ENCODE measurements at regions not wholly inside any gene's neighbourhood (a gene's known extent, or its start where the extent isn't known, plus 50 kb on each side); places are given as distances from the start of the nearest gene placed in this dataset.

GRCh38 chr3:83567935-83568334 is 1390.9 kb upstream of the CADM2 start:
- H3K9me3 ChIP-seq (ENCODE audit: low read length), result no peaks in the 10 kb centered on the region
- DNase-seq, result no peak
- 0 out of 2 replicates have a peak overlapping the region, but pooled peaks have one; percentile 20 for H3K9ac ChIP-seq (ENCODE audit: low read length)
- ATAC-seq, result peak; percentile 38
- H3K4me3 ChIP-seq (ENCODE audit: low read length), result peak overlapping the region; percentile 55
- TF ChIP-seq, protein P1, sequence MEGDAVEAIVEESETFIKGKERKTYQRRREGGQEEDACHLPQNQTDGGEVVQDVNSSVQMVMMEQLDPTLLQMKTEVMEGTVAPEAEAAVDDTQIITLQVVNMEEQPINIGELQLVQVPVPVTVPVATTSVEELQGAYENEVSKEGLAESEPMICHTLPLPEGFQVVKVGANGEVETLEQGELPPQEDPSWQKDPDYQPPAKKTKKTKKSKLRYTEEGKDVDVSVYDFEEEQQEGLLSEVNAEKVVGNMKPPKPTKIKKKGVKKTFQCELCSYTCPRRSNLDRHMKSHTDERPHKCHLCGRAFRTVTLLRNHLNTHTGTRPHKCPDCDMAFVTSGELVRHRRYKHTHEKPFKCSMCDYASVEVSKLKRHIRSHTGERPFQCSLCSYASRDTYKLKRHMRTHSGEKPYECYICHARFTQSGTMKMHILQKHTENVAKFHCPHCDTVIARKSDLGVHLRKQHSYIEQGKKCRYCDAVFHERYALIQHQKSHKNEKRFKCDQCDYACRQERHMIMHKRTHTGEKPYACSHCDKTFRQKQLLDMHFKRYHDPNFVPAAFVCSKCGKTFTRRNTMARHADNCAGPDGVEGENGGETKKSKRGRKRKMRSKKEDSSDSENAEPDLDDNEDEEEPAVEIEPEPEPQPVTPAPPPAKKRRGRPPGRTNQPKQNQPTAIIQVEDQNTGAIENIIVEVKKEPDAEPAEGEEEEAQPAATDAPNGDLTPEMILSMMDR (conservative IDR thresholded peaks at IDR 0.05; ENCODE audit: low read depth, low read length), result no peak
- no peak for TF ChIP-seq EZH2phosphoT487 (IDR thresholded peaks at IDR 0.05; ENCODE audit: borderline replicate concordance, low read length)
- TF ChIP-seq EZH2 (IDR thresholded peaks at IDR 0.05; ENCODE audit: low read length, unreplicated experiment), result no peak
- H3K4me2 ChIP-seq (ENCODE audit: low read length), result peak overlapping the region; percentile 69
- H3K27ac ChIP-seq (ENCODE audit: low read length), result no peak overlapping the region
- H3K79me2 ChIP-seq (ENCODE audit: low read length), result no peaks in the 10 kb centered on the region
- H2AFZ ChIP-seq (ENCODE audit: low read length), result peak overlapping the region; percentile 79
- ChIA-PET CTCF (no interaction called here), POLR2A (ENCODE audit: unreplicated experiment) (no interaction called here)
- intact Hi-C loops (cut with micrococcal nuclease), result no loop called here
- H4K20me1 ChIP-seq (ENCODE audit: low read length), result no peaks in the 10 kb centered on the region
- H3K4me1 ChIP-seq (ENCODE audit: insufficient read depth, low read length), result peaks cover 10% of the 10 kb centered on the region; the same call in 1 of the 2 replicates
- H3F3A ChIP-seq (ENCODE audit: low read length, unreplicated experiment), result no peaks in the 10 kb centered on the region
- H3K36me3 ChIP-seq (ENCODE audit: low read depth, low read length), result no peaks in the 10 kb centered on the region
- H3K9me2 ChIP-seq (replicated peaks; ENCODE audit: low read length), result no peaks in the 10 kb centered on the region
- no TSS peak for BruUV-seq (replicated peaks)
- no peaks in the 10 kb centered on the region for H3K27me3 ChIP-seq (ENCODE audit: low read length)

DNA sequence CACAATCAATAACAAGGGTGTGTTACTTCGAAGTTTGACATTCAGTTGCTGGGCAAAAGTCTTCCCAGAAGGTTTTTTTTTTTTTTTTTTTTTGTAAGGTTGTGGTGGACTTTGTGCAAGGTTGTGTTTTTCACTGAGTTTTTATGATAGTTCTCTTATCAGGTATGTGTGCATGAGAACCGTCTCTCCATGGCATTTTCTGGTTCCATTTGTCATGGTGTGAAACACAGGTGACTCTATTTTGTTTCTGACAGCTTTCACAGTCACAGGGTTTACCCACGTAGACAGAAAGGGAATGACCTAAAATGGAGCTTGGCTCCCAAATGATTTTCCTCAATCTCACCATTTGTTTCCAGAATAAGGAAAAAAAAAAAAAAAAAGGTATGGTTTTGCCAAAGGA is 1377.2 kb upstream of the CADM2 start:
- CTCF ChIA-PET, result no interaction called here

DNA sequence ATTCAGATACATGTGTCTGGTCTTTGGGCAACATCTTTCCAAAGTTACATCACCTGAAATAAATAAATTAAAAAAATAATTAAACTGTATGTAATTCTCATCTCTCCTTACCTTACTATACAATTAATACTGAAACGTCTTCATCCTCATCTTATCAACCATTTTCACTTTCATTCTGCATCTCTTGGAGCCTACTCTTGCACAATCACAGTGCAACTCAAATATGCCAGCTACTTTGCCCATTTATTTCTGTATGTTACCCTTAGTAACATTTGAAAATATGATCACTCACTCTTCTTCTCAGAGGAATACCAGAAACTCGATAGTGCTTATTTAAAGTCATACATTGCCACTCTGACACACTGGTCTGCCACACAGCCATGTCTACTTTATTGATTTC is 1357.1 kb upstream of the CADM2 start:
- DNase-seq, result no peak
- intact Hi-C loops (cut with micrococcal nuclease), result no loop called here
- no TSS peak for BruUV-seq (replicated peaks)
- no peak for ATAC-seq
- Histone ChIP-seq H3K79me2 (ENCODE audit: low read length) (no peaks in the 10 kb centered on the region), H3K4me2 (ENCODE audit: low read length) (peak overlapping the region; percentile 59), H3K4me1 (ENCODE audit: insufficient read depth, low read length) (peaks cover 11% of the 10 kb centered on the region), H3K36me3 (ENCODE audit: low read depth, low read length) (no peaks in the 10 kb centered on the region), H3K9me2 (replicated peaks; ENCODE audit: low read length) (no peaks in the 10 kb centered on the region), H3K27me3 (ENCODE audit: low read length) (no peaks in the 10 kb centered on the region), H3K27ac (ENCODE audit: low read length) (no peak overlapping the region), H3K9me3 (ENCODE audit: low read length) (no peaks in the 10 kb centered on the region), H4K20me1 (ENCODE audit: low read length) (no peaks in the 10 kb centered on the region), H3K9ac (ENCODE audit: low read length) (no peak overlapping the region), H3K4me3 (ENCODE audit: low read length) (no peak overlapping the region; the same call in 1 of the 2 replicates), H3F3A (ENCODE audit: low read length, unreplicated experiment) (no peaks in the 10 kb centered on the region), H2AFZ (ENCODE audit: low read length) (peak overlapping the region; percentile 37; the same call in 1 of the 2 replicates)
- TF ChIP-seq, protein P1 (conservative IDR thresholded peaks at IDR 0.05; ENCODE audit: low read depth, low read length), result no peak
- TF ChIP-seq EZH2 (IDR thresholded peaks at IDR 0.05; ENCODE audit: low read length, unreplicated experiment), result no peak
- TF ChIP-seq EZH2phosphoT487 (IDR thresholded peaks at IDR 0.05; ENCODE audit: borderline replicate concordance, low read length), result no peak
- CTCF ChIA-PET, result no interaction called here
- POLR2A ChIA-PET (ENCODE audit: unreplicated experiment), result no interaction called here

More for the DNA sequence above, 1377.2 kb upstream of the CADM2 start:
- H3F3A ChIP-seq (ENCODE audit: low read length, unreplicated experiment), result no peaks in the 10 kb centered on the region
- no peaks in the 10 kb centered on the region for H3K9me2 ChIP-seq (replicated peaks; ENCODE audit: low read length)
- no peak overlapping the region for H3K27ac ChIP-seq (ENCODE audit: low read length)
- no TSS peak for BruUV-seq (replicated peaks)
- no peak overlapping the region for H3K4me3 ChIP-seq (ENCODE audit: low read length)
- POLR2A ChIA-PET (ENCODE audit: unreplicated experiment), result no interaction called here
- ATAC-seq (no peak), DNase-seq (no peak)
- H3K4me2 ChIP-seq (ENCODE audit: low read length), result no peak overlapping the region
- no peak overlapping the region for H2AFZ ChIP-seq (ENCODE audit: low read length)
- H3K27me3 ChIP-seq (ENCODE audit: low read length), result no peaks in the 10 kb centered on the region
- H3K9ac ChIP-seq (ENCODE audit: low read length), result no peak overlapping the region
- H3K9me3 ChIP-seq (ENCODE audit: low read length), result no peaks in the 10 kb centered on the region
- no peaks in the 10 kb centered on the region for H3K79me2 ChIP-seq (ENCODE audit: low read length)
- H4K20me1 ChIP-seq (ENCODE audit: low read length), result no peaks in the 10 kb centered on the region
- H3K4me1 ChIP-seq (ENCODE audit: insufficient read depth, low read length), result no peaks in the 10 kb centered on the region
- TF ChIP-seq, protein P1 (conservative IDR thresholded peaks at IDR 0.05; ENCODE audit: low read depth, low read length), result no peak
- TF ChIP-seq EZH2phosphoT487 (IDR thresholded peaks at IDR 0.05; ENCODE audit: borderline replicate concordance, low read length) (no peak), EZH2 (IDR thresholded peaks at IDR 0.05; ENCODE audit: low read length, unreplicated experiment) (no peak)
- H3K36me3 ChIP-seq (ENCODE audit: low read depth, low read length), result no peaks in the 10 kb centered on the region
- intact Hi-C loops (cut with micrococcal nuclease), result no loop called here
